ENCODE measurements at regions not wholly inside any gene's neighbourhood (a gene's known extent, or its start where the extent isn't known, plus 50 kb on each side); places are given as distances from the start of the nearest gene placed in this dataset.

DNA sequence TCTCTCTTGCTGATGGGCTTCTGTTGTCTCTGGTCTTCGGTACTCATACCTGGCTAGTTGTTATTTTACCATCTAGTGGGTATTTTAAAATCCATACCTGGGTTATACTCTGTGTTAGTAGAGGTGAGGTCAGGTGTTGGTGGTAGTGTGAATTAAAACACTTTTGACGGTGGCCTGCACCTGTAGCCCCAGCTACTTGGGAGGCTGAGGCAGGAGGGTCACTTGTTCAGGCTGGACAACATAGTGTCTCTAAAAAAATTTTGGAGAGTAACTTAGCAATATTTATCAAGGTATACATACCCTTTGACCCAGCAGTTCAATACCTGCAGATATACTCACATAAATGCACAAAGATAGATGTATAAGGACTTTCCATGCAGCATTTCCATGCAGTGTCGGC is 55.4 kb downstream of the GSX1 start:
- Histone ChIP-seq H3K4me3 (no peak overlapping the region), H3K4me1 (no peaks in the 10 kb centered on the region), H3K9me3 (peaks cover 0 to 23% (median 0%) of the 10 kb centered on the region in 3 donors), H3K36me3 (no peaks in the 10 kb centered on the region), H3K27ac (no peak overlapping the region), H3K27me3 (peaks cover 68% of the 10 kb centered on the region)
- no peak for ATAC-seq
- 75 to 90% methylated on average over 2 to 3 of the region's 3 CpGs for WGBS, 2 donors (ENCODE audit: low coverage in 1 of 2)
- TF ChIP-seq EP300 (IDR thresholded peaks at IDR 0.05) (no peak), CTCF (IDR thresholded peaks at IDR 0.05) (no peak), POLR2AphosphoS5 (IDR thresholded peaks at IDR 0.05) (no peak), POLR2A (IDR thresholded peaks at IDR 0.05) (no peak)

DNA sequence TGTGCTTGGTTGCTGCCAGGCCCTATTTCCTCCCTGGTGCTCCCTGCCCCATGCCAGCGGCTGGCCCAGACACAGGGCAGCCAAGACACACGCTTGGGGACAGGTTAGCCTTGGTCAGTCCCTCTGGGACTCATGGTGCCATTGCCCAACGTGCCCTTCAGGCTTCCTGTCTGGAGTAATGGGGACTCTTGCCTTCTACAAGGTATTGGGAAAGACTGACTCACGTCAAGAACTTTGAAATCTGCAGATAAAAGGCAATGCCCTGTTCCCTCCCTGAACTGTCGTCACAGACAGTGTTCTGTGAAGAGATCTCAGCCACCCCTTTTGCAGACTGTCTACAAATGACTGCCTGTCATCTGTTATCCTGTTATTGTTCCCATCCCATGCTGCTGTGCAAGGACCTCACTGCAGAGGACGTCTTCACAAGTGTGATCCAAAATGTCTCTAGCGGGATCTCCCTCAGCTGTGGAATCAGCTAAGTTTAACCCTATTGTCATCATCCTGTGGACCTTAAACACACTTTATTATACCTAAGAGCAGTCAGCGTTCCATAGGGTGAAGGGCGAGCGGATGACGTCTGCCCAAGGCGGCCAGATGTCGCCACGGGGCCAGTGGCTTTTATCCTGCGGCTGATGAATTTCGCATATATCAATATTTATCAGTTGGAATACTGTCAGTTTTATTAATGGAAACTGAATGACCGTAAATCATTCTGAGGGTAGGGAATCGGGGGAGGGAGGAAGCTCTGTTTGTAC is 59.0 kb downstream of the GSX1 start:
- no peak overlapping the region for H3K4me3 ChIP-seq
- ATAC-seq, result no peak
- H3K9me3 ChIP-seq, result peaks cover 0 to 7% (median 0%) of the 10 kb centered on the region in 3 donors
- 14 to 27% methylated on average over 16 to 18 of the region's 18 CpGs for WGBS, 2 donors (ENCODE audit: low coverage in 1 of 2)
- TF ChIP-seq CTCF (IDR thresholded peaks at IDR 0.05) (no peak), EP300 (IDR thresholded peaks at IDR 0.05) (no peak), POLR2A (IDR thresholded peaks at IDR 0.05) (no peak), POLR2AphosphoS5 (IDR thresholded peaks at IDR 0.05) (no peak)
- no peak overlapping the region for H3K27ac ChIP-seq
- peaks cover 81% of the 10 kb centered on the region for H3K27me3 ChIP-seq
- no peaks in the 10 kb centered on the region for H3K4me1 ChIP-seq
- no peaks in the 10 kb centered on the region for H3K36me3 ChIP-seq

GRCh38 chr13:27852491-27852890 is 60.2 kb downstream of the GSX1 start:
- H3K4me1 ChIP-seq, result no peaks in the 10 kb centered on the region
- TF ChIP-seq POLR2AphosphoS5 (IDR thresholded peaks at IDR 0.05) (no peak), POLR2A (IDR thresholded peaks at IDR 0.05) (no peak)
- H3K36me3 ChIP-seq, result no peaks in the 10 kb centered on the region
- H3K4me3 ChIP-seq, result no peak overlapping the region
- H3K27me3 ChIP-seq, result peaks cover 90% of the 10 kb centered on the region
- ATAC-seq, result no peak
- 33 to 43% methylated on average over 1 to 3 of the region's 5 CpGs for WGBS, 2 donors (ENCODE audit: low coverage in 1 of 2)
- H3K9me3 ChIP-seq, result peaks cover 0 to 7% (median 0%) of the 10 kb centered on the region in 3 donors
- H3K27ac ChIP-seq, result no peak overlapping the region

DNA sequence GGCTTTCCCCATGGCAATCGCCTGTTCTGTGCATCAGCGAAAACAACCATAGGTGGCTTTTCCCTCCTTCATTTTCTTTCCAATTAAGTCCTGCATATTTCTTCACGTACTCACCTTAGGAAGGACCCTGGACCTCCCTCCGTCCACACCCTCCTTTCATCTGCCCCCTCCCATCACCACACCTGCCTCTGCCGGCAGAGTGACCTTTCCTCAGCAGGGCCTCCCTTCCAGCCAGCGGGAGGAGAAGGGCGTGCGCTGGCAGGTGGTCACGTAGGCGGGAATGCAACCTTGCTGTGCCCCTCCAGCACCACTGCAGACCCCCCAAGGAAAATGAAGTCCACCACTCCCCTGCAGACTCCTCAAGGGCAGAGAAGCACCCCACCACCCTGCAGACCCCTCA is 61.1 kb downstream of the GSX1 start:
- ATAC-seq, result no peak
- H3K27me3 ChIP-seq, result peaks cover 90% of the 10 kb centered on the region
- H3K27ac ChIP-seq, result no peak overlapping the region
- no peaks in the 10 kb centered on the region for H3K4me1 ChIP-seq
- 28% methylated on average over 5 of the region's 10 CpGs; no CpG with 5 or more reads in 1 of the 2 donors for WGBS, 2 donors (ENCODE audit: low coverage in 1 of 2)
- peaks cover 0 to 7% (median 0%) of the 10 kb centered on the region in 3 donors for H3K9me3 ChIP-seq
- no peaks in the 10 kb centered on the region for H3K36me3 ChIP-seq
- no peak for TF ChIP-seq POLR2AphosphoS5 (IDR thresholded peaks at IDR 0.05)
- no peak for TF ChIP-seq POLR2A (IDR thresholded peaks at IDR 0.05)
- no peak for TF ChIP-seq CTCF (IDR thresholded peaks at IDR 0.05)
- TF ChIP-seq EP300 (IDR thresholded peaks at IDR 0.05), result no peak
- H3K4me3 ChIP-seq, result no peak overlapping the region

GRCh38 chr13:27853861-27854260 is 61.6 kb downstream of the GSX1 start:
- H3K4me3 ChIP-seq, result no peak overlapping the region
- WGBS, 2 donors (ENCODE audit: low coverage in 1 of 2), result 40% methylated on average over 1 of the region's 7 CpGs; no CpG with 5 or more reads in 1 of the 2 donors
- peaks cover 90% of the 10 kb centered on the region for H3K27me3 ChIP-seq
- TF ChIP-seq CTCF (IDR thresholded peaks at IDR 0.05) (no peak), EP300 (IDR thresholded peaks at IDR 0.05) (no peak), POLR2A (IDR thresholded peaks at IDR 0.05) (no peak), POLR2AphosphoS5 (IDR thresholded peaks at IDR 0.05) (no peak)
- H3K4me1 ChIP-seq, result no peaks in the 10 kb centered on the region
- no peak overlapping the region for H3K27ac ChIP-seq
- peaks cover 0 to 5% (median 0%) of the 10 kb centered on the region in 3 donors for H3K9me3 ChIP-seq
- no peaks in the 10 kb centered on the region for H3K36me3 ChIP-seq
- no peak for ATAC-seq

All from gastroesophageal sphincter (tissue), 4 donors.